Inflammatory macrophage treated with lipopolysaccharide for 4 hours (primary cell): ENCODE measurements at regions not wholly inside any gene's neighbourhood (a gene's known extent, or its start where the extent isn't known, plus 50 kb on each side); places are given as distances from the start of the nearest gene placed in this dataset.
"Not testable (repeated sequence)": the region's sequence is repeated elsewhere in the genome, so short reads cannot be mapped to it uniquely, and the experiment has no call there.

Source experiments
- DNase-seq: peaks from one replicate; pipeline ENCODE4 v3.0.0-alpha.2; 2020

DNA sequence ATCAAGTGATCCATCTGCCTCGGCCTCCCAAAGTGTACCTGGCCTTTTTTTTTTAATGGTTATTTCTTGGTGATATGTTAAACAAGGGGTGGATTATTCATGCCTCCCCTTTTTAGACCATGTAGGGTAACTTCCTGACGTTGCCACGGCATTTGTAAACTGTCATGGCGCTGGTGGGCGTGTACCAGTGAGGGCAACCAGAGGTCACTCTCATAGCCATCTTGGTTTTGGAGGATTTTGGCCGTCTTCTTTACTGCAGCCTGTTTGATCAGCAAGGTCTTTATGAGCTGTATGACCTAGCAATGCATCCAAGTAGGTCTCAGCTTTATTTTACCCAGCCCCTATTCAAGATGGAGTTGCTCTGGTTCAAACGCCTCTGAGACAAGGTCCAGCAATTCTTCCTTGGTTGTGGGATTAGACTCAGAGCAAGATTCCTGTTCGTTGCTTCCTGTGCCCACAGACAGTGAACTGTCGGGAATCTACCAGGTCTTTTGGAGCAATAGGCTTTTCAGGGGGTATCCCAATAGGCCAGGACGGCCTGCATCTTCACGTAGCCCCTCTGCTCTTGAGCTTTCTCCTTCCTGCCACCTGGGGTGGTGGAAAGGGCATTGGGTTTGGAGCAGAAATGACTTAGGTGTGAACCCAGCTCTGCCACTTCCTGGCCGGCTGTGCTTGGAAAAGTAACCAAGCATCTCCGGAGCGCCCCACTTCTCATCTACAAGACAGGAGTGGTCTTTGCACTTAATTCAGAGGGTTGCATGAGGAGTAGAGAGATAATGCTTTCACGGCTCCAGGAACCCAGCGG is 52.9 kb upstream of the SEC14L1 start:
- DNase-seq = no peak

DNA sequence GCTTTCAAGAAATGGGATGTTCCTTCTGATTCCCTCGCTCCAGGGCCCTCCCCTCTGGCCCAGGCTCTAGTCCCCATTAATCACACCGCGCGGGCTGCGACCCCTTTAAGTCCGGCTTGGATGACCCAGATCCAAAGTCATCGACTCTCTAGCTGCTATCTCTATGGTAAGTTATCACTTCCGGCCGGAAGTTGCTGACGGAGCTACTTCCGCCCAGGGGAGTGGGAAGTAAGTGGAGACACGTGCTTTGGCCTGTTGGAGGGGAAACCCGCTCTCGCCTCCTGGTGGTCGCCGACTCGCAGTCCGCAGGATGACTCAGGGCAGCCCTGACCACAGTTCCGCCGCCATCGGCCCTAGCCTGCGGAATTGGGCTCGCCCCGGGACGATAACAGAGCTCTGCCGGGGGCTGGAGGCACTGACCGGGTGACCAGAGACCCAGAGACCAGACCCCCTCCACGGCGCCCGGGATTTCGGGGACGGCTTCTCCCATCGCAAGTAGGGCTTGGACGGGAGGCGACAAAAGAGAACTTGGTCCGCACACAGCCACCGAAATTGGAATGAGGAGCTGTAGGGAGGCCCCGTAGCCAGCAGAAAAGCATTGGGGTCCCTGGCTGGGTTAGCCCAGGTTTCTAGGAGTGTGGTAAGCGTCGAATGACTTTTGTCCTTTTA is 52.2 kb upstream of the SEC14L1 start:
- peak; percentile 97 for DNase-seq

DNA sequence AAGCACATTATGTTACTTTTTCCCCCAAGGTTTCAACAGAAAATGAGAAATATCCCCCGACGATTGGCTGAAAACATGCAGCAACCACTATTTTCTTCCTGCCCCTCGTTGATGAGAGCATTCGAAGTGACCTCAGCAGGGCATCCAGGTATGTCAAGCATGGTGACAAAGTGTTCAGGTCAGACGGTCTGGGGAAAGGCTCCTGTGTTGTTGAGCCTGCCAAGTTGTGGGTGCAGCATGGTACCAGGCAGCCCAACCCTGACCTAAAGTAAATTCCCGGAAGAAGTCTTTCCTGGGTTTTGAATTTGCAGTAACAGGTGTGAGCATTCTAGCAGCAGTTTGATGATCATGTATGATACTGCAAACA is 51.7 kb upstream of the SEC14L1 start:
- no peak for DNase-seq

DNA sequence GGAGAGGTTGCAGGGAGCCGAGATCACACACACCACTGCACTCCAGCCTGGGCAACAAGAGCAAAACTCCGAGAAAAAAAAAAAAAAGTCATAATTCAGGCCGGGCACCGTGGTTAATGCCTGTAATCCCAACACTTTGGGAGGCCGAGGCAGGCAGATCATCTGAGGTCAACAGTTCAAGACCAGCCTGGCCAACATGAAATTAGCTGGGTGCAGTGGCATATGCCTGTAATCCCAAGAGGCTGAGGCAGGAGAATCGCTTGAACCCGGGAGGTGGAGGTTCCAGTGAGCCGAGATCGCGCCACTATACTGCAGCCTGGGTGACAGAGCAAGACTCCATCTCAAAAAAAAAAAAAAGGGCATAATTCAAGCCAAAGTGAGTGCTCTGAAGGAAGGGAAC is 50.8 kb upstream of the SEC14L1 start:
- DNase-seq = not testable (repeated sequence)

DNA sequence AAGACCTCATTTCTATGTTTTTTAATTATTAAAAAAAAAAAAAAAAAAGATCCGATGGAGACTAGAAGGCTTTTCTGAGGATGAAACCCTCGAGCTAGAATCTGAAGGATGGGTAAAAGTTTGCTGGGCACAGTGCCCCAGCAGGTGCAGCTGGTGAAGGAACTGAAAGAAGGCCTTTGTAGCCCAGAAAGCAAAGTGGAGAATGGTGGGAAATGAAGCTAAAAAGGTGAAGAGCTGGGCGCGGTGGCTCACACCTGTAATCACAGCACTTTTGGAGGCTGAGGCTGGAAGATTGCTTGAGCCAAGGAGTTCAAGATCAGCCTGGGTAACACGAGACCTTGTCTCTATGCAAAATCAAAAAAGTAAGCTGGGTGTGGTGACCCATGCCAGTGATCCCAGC is 50.3 kb upstream of the SEC14L1 start:
- no peak for DNase-seq
